GM19455 (cell line): ENCODE measurements at regions not wholly inside any gene's neighbourhood (a gene's known extent, or its start where the extent isn't known, plus 50 kb on each side); places are given as distances from the start of the nearest gene placed in this dataset.

ENCODE experiments used
- ATAC-seq: cut with Tn5 transposase; IDR thresholded peaks from one replicate; pipeline ENCODE4 v1.9.1; 2021; ENCODE audit not compliant: unreplicated experiment

DNA sequence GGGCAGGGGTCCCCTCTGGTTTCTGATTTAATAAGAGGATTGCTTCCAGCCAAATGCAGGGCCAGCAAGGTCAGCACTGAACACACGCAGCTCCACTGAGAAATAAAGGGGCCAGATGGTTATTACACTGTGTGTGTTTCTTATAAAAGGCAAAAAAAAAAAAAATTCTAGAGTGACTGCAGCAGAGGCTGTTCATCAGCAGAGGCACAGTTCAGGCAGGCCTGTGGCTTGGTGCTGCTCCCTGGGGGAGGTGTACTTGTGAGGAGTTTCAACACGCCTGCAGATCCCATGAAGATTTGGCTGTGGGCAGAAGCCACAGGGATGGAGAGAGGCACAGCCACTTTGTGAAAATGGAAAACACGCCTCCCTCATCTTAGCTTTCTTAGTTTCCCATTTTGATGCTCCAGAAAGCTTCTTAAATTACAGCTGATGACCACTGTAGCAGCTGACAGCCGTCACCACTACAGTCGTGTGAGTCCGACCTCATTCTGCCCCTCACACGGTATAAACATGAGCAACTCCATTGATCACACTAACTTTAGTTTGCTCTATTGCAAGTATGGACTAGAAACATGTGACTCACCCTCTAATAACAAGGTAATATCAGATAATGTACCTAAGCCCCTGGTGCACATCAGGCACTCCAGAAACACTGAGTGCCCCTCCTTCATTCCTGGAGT, 726.5 kb upstream of the RAB6C start:
- no peak for ATAC-seq

DNA sequence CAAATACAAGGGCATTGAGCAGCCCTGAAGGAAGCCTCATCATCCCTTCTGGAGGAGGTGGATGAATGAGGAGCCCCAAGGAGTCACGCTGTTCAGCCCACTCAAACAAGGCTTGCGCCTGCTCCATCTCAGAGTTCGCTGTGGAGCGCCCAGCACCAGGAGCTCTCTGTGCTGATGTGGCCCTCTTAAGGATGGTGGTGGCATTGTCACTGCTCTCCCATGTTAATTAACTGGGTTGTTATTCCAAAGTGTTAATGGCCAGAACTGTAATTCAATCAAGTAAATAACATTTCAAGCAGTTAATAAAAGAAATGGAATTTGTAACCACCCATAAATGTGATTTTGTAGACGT, 726.0 kb upstream of the RAB6C start:
- no peak for ATAC-seq

DNA sequence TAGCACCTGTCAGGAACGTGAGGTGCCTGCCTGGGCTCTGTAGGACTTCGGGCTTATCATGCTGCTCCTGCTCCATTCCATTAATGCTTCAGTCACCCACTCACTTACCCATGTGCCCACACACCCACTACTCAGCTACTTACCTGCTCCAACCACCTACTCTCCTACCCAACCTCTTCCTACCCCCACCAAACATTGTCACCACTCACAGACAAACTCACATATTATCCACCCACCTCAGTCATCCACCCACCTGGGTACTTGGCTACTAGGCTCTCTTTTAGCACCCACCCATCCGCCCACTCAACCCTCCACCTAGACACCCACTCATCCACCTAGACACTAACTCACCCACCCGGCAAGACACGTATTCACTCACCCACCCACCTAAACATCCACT, 724.7 kb upstream of the RAB6C start:
- no peak for ATAC-seq

DNA sequence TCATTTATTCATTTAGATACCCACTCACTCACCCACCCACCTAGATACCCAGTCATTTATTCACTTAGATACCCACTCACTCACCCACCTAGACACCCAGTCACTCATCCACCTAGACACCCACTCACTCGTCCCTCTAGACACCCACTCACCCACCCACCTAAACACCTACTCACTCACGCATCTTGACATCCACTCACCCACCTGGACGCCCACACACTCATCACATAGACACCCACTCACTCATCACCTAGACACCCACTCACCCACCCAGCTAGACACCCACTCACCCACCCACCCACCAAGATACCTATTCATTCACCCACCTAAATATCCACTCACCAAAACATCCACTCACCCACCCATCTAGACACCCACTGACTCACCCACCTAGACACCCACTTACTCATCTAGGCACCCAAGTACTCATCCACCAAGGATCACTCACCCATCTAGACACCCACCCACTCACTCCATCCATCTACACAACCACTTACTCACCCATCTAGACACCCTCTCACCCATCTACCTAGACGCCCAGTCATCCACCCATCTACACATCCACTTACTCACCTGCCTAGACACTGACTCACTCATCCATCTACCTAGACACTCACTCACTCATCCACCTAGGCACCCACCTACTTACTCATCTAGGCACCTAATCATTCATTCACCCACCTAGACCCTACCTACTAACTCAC, 723.7 kb upstream of the RAB6C start:
- ATAC-seq = no peak

DNA sequence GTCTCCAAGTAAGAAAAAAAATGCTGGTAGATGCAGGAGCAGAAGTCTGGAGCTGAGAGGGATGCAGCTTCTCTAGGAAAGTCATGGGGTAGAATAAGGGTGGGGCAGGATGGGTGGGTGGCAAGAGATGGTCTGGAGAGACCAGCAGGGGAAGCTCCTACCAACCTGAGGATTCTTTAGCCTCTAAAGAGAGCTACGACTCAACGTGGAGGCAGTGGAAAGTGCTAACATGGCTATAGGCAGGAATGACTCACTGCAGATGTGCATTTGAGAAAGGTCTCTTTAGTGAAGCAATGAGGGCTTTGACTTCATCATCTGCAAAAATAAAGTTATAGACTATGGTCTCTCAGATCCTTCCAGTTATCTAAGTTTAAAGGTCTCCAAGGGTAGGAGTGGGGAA, 722.8 kb upstream of the RAB6C start:
- ATAC-seq = no peak

DNA sequence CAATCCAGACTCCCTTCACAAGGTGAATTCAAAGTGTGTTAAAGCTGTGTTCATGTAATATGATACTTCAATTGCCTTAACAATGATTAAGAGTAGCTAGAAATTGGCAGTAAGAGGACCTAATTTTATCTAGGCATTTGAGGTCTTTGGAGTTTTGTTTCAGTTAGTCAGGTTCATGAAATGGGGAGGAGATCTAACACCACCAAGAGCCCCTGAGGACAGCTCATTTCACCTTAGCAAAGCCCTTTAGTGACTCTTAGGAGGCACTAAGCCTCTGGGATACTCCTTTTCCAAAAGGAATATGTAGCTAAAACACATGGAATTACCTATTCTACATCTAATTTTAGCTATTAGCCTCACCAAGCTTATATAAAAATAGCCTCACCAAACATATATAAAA, 716.5 kb upstream of the RAB6C start:
- no peak for ATAC-seq

DNA sequence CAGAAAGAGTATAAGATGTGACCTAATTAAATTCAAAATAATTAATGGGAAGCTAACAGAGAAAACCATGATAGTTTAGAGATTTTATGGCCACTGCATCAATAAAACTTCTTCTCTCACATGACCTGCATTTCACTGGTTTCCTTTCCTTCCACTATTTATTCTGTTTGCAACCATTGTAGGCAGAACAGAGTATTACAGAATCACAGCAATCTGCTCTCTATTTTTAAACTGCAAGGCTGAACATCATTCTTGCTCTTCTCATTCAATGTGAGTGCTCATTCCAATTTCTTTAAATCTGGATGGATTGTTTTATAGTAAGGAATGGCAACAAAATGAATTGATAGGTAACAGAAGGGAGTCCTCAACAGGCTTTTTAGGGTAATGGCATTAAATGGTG, 715.5 kb upstream of the RAB6C start:
- no peak for ATAC-seq

DNA sequence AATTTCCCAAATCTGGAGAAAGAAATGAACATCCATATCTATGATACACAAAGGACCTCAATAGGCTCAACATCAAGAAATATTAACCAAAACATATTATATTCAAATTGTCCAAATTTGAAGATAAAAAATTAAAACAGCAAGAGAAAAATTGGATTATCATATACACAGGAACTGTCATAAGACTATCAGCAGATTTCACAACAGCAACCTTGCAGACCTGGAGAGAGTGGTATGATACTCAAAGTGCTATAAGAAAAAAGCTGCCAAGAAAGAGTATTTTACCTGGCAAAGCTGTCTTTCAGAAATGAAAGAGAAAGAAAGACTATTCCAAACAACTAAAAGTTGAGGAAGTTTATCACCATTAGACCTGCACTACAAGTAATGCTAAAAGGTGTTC, 711.9 kb upstream of the RAB6C start:
- ATAC-seq = no peak

DNA sequence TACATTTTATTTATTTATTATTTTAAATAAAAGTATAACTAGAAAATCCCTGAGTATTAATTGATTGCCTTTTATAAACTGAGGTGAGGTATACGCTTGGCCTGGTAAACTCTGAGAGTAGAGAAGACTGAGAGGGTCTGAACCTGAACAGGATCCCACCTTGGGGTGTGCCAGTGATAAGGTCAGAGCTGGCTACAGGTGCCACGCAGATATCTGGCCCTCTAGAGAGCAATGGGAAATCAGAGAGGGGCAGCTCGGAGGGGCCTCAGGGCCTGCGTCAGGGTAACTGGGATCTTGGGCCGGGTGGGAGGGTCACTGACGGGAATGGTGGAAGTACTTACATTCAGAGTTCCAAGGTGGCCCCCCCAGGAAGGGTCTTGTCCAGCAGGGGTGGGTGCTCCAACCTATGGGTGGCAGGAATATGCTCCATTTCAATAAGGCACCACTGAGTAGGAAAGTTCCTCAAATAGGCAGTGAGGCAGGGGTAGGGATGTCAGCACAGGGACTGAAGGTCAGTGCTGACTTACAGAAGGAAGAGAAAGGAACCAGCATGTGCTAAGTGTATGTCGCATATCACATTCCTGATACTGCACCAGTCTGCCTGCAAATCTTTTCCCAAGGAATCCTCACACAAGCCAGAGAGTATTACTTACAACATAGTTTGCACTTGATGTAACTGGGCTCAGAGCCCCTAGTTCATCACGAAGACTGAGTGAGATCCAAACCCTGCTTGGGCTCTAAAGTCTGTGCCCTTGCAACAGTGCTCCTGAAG, 706.0 kb upstream of the RAB6C start:
- no peak for ATAC-seq

DNA sequence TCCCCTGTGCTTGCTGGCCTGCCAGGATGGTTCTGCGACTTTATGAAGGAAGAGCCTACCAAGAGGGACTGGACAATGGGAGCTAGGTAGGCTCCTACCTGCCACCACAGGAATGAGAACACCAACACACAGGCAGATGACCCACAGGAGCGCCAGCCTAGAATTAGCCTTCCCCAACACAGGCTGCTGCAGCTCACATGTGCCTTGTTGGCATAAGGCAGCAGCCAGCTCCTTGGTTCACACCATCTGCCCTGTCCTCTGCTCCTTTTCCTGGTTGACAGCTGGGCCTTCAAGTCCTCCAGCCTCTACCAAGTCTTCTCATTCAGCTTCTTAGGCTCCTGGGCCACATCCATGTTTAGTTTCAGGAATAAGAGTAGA, 705.4 kb upstream of the RAB6C start:
- no peak for ATAC-seq

DNA sequence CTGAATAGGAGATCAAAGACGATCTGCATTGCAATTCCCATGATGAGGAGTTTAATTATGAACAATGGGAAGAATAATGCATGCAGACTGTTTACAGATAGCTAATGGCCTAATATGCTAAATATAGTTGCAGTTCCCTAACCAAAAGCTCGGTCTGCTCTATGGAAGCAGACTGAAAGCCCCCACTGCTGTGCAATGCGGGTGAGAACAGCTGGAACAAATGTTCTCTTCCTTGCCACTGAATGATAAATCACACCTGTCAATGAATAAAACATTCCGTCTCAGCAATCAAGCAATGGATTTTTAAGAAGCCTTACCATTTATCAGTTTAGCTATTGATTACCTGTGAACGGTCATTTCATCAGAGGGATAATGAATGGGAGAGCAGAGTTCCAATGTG, 704.5 kb upstream of the RAB6C start:
- ATAC-seq = no peak

DNA sequence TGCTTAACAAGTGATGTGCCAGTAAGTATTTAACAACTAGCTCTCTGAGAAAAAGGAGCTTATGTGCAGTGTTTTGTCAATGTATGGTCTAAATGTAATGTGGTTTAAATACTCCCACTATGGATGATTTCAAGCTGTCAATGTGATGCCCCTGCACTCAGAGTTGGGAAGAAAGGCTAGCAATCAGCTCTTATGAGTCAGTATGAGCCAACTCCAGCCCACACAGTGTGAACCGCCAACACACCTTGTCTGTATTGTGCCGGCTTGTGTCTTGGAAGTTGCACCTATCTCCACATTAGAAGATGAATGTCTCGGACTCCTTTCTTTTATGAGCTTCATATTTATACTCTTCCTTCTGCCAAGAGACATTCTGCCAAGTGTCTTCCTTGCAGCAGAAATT, 703.8 kb upstream of the RAB6C start:
- ATAC-seq = no peak

DNA sequence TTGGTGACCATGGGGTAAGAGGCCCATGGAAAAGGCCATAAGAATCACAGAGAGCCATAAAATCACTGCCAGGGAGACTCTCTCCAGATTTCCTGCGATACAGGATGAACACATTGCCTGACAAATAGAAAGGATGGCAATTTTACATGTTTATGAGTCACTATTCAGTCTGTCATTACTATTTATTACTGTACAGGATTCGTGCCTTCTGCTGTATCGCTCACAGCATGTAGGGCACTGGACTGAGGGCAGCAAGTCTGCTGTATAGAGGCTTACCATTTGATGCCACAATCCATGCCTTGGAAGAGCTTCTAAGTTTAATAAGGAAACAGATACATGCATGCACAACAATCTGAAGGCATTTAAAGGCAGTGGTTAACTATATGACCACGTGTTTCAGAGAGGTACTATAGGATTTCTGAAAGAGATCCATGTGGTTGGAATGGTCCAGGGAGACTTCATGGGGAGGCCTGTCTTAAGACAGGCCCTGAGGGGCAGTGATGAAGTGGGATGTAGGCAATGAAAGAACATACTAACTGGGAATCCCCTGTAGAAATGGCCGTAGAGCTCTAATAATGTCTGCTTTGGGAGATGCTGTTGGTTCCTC, 702.4 kb upstream of the RAB6C start:
- ATAC-seq = no peak

DNA sequence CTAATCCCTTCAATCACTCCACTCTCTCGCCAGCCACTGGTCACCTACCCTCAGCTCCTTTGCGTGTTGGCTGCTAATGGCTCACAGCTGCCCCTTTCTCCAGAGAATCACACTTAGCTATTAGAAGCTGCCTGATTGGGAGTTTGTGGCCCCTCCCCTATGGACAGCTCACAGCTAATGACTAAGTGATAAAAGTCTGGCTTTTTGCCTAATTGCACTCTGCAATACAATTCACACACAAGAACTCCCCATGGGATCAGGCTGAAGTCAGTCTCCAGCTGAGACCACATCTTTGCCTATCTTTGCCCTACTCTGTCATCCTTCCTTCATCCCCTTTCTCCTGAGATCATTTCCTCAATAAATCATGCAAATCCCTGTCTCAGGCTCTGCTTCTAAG, 701.9 kb upstream of the RAB6C start:
- ATAC-seq = no peak

DNA sequence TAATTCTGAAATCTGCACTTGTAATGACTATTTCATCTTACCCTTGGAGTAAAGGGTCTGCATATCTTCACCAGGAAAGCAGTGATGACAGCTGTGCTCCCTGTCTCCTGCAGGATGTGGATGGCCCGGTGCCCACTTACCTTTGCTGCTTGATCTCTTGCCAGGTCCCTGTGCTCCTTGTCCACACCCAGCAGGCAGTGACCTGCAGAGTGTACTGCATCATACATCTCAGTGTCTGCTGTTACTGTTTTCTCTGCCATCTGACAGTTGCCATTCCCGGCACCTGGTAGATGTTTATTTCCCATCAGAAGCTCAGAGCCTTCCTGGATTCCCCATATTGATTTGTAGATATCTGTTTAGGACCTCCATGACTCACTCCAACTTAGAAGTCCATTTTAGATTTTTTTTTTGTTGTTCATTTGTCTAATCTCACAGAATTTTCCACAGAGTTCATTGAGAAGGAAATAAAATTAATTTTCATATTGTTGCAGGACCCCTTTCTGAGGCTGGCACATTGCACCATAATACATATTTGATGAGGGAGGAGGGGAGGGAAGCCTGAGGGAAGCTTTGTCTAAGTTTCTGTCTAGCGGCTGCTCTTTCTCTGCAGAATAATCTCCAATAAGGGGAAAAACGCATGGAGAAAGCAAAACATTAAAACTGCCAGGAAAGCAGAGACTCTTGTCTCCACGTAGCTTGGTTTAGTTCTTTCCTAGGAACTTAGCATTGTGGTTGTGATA, 697.5 kb upstream of the RAB6C start:
- ATAC-seq = no peak

DNA sequence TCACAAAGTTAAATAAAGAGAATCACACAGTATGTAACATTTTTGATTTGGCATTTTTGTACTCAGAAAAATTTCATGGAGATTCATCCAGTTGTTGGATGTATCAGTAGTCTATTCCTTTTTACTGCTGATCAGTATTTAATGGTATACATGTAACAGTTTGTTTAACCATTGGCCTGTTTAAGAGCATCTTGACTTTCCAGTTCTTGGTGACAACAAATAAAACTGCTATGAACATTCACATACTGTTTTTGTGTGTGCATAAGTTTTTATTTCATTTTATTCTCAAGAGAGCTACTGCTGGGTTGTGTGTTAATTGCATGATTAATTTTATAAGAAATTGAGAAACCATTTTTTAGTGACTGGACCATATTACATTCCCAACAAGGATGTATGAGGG, 694.5 kb upstream of the RAB6C start:
- ATAC-seq = no peak

DNA sequence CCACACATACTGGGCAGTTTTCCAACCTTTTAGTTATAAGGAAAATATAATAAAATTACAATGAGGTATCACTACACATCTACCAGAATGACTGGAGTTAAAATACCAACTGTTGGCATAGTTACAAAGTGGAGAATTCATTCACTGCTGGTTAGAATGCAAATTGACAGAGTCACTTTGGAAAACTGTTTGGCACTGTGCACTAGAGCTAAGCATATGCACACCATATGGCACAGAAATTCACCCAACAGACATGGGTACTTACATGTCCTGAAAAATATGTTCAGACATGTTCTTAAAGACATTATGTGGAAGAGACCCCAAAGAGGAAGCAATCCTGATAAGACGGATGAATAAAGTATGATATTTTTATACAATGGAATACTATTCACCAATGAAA, 686.1 kb upstream of the RAB6C start:
- ATAC-seq = no peak

DNA sequence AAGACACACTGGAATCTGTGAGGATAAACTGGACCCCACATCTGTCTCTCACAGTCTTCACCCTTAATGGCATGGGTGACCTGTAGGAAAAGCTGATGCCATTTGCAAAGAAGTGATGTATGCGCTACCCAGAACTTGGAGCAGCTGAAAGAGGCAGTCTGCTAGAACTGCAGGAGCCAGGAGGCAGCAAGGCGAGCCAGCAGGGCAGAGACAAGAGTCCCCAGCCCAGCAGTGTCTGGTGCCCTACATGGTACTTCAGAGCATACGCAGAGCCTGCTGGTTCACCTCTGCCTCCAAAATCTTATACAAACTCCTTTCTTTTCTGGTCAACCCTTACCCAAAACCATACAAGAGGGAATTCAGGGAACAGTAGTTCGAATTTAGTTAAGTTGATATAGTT, 683.1 kb upstream of the RAB6C start:
- ATAC-seq = no peak

DNA sequence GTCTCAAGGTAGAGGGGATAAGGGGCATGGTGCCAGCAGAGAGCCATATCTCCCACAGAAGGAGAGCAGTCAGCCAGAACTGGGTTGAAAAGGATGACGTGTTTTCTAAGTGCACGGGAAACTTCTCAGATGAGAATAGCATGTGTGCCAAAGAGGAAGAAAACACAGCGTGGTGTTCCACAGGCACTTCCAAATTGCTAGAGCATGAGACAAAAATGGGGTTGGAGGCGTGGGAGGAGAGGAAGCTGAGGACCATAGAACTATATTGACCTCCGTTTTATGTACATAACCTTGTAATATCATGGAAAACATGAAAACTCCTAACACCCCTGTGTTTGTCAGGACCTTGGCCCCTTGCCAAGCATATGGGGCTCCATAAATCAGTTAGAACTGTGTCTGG, 682.7 kb upstream of the RAB6C start:
- ATAC-seq = no peak

DNA sequence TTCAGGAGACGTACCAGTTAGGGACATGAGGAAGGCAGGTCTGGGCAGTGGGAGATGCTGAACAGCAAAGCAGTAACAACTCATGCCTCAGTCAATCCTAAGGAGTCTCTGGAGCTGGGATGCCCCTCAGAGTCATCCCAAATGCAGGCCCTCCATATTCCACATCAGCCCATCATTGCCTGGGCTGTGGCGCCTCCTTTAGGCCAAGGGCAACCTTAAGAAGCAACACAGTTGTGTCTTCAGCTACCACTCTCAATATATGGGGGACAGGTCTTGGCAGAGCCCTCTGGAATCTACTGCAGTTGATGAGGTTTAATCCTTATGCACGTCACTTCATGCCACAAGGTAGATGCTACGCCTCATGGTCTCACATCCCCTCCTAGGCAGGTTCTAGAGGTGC, 682.0 kb upstream of the RAB6C start:
- ATAC-seq = no peak

DNA sequence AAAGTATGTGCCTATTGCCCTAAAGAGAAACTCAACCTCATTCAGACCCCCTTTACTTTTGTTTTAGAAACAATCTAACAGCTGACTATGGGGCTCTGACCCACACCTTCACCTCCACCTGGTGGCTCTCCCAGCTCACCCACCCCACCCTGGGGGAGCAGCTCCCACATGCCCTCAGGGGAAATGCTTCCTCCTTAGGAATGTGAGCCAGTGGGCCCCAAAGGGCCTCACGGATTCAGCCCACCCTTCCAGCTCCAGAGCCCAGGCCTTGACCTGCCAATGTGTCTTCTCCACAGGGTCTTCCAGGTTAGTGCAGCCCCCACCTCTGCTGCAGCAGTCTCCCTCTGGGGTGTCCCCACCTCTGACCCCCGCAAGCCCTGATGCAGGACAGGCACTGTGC, 680.1 kb upstream of the RAB6C start:
- no peak for ATAC-seq
